ENCODE measurements at regions not wholly inside any gene's neighbourhood (a gene's known extent, or its start where the extent isn't known, plus 50 kb on each side); places are given as distances from the start of the nearest gene placed in this dataset.

GRCh38 chr1:232470711-232471110 is 159.2 kb downstream of the SIPA1L2 start:
- H3K4me3 ChIP-seq (ENCODE audit: low read depth, low read length), result no peak overlapping the region
- TF ChIP-seq CTCF (IDR thresholded peaks at IDR 0.05; ENCODE audit: insufficient read depth, low read depth, low read length), result no peak
- no peak for DNase-seq (ENCODE audit: low read depth)

DNA sequence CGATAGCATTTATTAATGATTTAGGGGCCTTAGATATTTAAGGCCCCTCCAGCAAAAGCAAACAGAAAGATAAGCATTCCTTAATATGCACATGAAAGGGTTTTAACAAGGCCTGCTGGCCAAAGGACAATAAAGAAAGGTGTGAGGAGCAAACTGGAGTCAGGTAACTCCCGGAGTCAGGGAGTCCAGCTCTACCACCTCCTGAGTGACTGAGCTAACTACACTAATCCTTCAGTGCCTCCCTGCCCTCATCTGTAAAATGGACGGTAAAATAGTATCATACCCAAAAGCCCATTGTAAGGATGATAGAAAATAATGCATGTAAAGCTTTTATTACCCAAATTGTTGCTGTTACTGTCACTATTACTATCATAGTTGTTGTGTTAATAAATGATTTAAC is 161.7 kb downstream of the SIPA1L2 start:
- H3K4me3 ChIP-seq (ENCODE audit: low read depth, low read length), result no peak overlapping the region
- no peak for DNase-seq (ENCODE audit: low read depth)
- no peak for TF ChIP-seq CTCF (IDR thresholded peaks at IDR 0.05; ENCODE audit: insufficient read depth, low read depth, low read length)

GRCh38 chr1:232467073-232467760 is 162.7 kb downstream of the SIPA1L2 start:
- no peak for DNase-seq (ENCODE audit: low read depth)
- H3K4me3 ChIP-seq (ENCODE audit: low read depth, low read length), result no peak overlapping the region
- no peak for TF ChIP-seq CTCF (IDR thresholded peaks at IDR 0.05; ENCODE audit: insufficient read depth, low read depth, low read length)

DNA sequence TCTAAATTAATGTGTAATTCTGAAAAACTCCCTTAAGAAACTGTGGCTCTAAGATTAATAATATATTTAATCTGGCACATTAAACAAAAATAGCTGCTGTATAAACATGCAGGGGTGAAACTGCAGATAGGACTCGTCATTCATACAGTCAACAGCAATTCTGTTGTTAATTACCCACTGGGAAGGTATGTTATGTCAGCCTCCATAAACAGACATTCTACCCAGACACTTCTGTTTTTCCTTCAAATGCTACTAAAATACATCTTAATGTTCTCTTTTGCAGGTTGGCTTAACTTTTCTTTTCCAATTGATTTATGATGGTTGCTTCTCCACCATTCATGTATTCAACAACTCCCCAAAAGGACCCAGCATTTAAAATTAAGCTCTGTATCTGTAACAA is 165.6 kb downstream of the SIPA1L2 start:
- no peak for TF ChIP-seq CTCF (IDR thresholded peaks at IDR 0.05; ENCODE audit: insufficient read depth, low read depth, low read length)
- no peak overlapping the region for H3K4me3 ChIP-seq (ENCODE audit: low read depth, low read length)
- DNase-seq (ENCODE audit: low read depth), result no peak

- DNase-seq (ENCODE audit: low read depth), result peak; percentile 42
- no peak overlapping the region for H3K4me3 ChIP-seq (ENCODE audit: low read depth, low read length)
- TF ChIP-seq CTCF (IDR thresholded peaks at IDR 0.05; ENCODE audit: insufficient read depth, low read depth, low read length), result no peak
Observed at GRCh38 chr1:232463225-232463624, 166.7 kb downstream of the SIPA1L2 start.

- H3K4me3 ChIP-seq (ENCODE audit: low read depth, low read length), result no peak overlapping the region
- DNase-seq (ENCODE audit: low read depth), result no peak
- no peak for TF ChIP-seq CTCF (IDR thresholded peaks at IDR 0.05; ENCODE audit: insufficient read depth, low read depth, low read length)
Observed at GRCh38 chr1:232462213-232462612, 167.7 kb downstream of the SIPA1L2 start.

GRCh38 chr1:232459826-232460225 is 170.1 kb downstream of the SIPA1L2 start:
- TF ChIP-seq CTCF (IDR thresholded peaks at IDR 0.05; ENCODE audit: insufficient read depth, low read depth, low read length), result no peak
- H3K4me3 ChIP-seq (ENCODE audit: low read depth, low read length), result no peak overlapping the region
- DNase-seq (ENCODE audit: low read depth), result no peak
